Fibroblast of the aortic adventitia (primary cell): ENCODE measurements at regions not wholly inside any gene's neighbourhood (a gene's known extent, or its start where the extent isn't known, plus 50 kb on each side); places are given as distances from the start of the nearest gene placed in this dataset.

Source experiments
- DNase-seq: peaks from one replicate; pipeline ENCODE4 v3.0.0-alpha.2; 2010; ENCODE audit warnings: low read depth
- H3K4me3 ChIP-seq: 2 replicates; pipeline ENCODE4 v1.5.1; 2011; ENCODE audit warnings: low read depth, mild to moderate bottlenecking, control low read depth, low read length, moderate library complexity
- TF ChIP-seq, protein P1 (sequence below): IDR thresholded peaks from 2 replicates; pipeline ENCODE4 v1.5.1; 2011; ENCODE audit warnings: mild to moderate bottlenecking, low read length, control low read depth, inconsistent platforms; ENCODE audit not compliant: insufficient read depth

DNA sequence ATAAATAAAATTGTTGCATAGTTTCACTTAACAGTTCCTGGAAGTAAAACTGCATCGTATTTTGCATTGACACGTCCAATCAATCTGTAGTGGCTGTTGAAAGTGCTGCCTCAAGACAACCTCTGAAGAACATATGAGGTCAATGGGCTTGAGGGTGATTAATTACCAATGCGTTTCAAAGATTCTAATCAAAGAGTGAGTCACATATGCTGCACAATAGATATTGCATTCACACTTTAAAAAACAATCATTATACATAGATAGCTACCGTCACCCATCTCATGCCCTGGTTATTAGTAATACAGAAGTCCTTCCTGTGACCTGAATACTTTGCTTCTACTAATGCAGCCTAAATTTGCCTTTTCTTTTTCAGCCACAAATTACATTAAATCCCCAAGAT is 743.3 kb upstream of the SLIT2 start:
- DNase-seq = no peak
- no peak overlapping the region for H3K4me3 ChIP-seq
- TF ChIP-seq, protein P1, sequence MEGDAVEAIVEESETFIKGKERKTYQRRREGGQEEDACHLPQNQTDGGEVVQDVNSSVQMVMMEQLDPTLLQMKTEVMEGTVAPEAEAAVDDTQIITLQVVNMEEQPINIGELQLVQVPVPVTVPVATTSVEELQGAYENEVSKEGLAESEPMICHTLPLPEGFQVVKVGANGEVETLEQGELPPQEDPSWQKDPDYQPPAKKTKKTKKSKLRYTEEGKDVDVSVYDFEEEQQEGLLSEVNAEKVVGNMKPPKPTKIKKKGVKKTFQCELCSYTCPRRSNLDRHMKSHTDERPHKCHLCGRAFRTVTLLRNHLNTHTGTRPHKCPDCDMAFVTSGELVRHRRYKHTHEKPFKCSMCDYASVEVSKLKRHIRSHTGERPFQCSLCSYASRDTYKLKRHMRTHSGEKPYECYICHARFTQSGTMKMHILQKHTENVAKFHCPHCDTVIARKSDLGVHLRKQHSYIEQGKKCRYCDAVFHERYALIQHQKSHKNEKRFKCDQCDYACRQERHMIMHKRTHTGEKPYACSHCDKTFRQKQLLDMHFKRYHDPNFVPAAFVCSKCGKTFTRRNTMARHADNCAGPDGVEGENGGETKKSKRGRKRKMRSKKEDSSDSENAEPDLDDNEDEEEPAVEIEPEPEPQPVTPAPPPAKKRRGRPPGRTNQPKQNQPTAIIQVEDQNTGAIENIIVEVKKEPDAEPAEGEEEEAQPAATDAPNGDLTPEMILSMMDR = no peak

DNA sequence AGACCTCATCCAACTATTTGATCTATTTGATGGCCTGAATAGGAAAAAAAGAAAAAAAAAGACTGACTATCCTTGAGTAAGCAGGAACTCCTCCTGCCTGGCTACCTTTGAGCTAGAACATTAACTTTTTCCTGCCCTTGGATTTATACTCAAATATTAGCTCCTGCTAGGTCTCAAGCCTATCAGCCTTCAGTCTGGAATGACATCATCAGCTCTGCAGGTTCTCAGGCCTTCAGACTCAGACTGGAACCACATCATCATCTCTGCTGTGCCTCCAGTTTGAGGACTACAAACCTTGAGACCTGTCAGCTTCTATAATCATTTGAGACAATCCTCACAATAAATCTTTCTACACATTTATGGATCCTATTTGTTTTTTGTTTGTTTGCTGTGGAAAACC is 754.0 kb upstream of the SLIT2 start:
- TF ChIP-seq, protein P1 = no peak
- no peak for DNase-seq
- H3K4me3 ChIP-seq = no peak overlapping the region

DNA sequence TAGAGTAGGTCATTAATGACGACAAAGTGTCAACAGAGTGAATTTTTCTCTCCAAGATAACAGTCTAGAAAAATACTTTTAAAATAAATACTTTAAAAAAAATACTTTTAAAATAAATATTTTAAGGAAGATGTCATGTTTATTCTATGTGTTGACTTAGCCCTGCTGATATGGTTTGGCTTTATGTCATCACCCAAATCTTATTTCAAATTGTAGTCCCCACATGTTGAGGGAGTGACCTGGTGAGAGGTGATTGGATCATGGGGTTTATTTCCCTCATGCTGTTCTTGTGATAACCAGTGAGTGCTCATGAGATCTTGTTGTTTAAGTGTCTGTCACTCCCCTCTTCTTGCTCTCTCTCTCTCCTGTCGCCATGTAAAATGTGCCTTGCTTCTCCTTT is 754.9 kb upstream of the SLIT2 start:
- no peak overlapping the region for H3K4me3 ChIP-seq
- TF ChIP-seq, protein P1 = no peak
- no peak for DNase-seq

DNA sequence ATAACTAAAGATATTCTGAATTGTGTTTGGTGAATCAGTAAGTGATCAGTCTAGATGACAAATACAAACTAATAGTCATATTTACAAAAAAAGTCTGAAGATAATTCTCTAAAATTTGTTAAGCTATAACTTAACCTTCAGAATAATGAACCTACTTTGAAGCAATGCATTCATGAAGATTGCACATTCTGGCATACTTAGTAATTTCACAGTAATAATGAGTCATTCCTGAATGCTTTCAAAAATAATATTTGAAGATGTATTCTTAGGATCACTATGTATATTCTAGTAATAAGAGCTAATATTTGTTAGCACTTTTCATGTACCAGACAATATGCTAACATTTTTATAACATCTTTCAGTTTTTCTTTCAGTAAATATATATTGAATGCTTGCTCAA is 756.7 kb upstream of the SLIT2 start:
- TF ChIP-seq, protein P1 = no peak
- DNase-seq = peak; percentile 28
- no peak overlapping the region for H3K4me3 ChIP-seq

DNA sequence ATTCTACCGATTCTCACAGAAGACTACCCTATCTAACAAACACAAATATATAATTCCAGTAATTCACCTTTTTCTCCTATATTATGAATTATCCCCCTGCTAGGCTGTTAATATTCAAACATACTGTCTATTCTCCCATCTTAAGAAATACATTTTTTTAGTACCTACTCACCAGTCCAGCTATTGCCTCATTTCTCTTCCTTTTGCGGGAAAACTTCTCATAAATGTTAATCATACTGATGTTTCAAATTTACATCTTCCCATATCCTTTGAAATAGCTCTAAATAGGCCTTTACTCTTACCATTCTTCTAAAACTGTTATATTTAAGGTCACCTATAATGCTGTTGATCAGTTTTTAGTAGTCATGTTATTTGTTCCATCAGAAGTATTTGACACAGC is 759.1 kb upstream of the SLIT2 start:
- TF ChIP-seq, protein P1 = no peak

DNA sequence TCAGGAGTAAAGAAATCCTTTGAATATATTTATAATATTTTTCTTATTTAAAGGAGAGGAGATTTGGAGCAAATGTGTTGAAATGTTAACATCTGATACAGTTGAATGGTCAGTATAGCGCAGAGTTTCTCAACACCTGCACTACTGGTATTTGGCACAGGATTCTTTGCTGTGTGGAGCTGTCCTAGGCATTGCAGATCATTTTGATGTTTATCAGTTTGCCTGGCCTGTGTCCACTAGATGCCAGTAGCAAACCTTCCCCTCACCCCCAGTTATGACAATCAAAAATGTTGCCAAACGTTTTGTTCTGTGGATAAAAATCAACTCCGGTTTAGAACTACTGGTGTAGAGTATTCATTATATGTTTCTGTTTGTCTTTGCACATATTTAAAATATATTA is 765.3 kb upstream of the SLIT2 start:
- no peak overlapping the region for H3K4me3 ChIP-seq
- TF ChIP-seq, protein P1 = no peak
- DNase-seq = no peak

More for the DNA sequence above, 759.1 kb upstream of the SLIT2 start:
- H3K4me3 ChIP-seq = no peak overlapping the region
- no peak for DNase-seq

DNA sequence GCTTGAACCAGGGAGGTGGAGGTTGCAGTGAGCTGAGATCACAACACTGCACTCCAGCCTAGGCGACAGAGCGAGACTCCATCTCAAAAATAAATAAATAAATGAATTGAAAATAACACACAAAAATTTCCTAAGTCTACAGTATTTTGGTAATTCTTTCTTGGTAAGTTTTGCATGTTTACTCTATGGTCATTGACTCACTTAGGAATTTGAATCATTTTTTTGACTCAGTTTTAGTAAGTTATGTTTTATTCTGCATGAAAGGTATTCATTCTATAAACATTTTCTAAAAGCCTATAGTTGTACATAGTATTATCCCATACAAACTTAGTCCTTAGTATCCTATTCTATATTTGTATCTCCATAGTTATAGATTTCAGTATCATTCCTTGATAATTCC is 772.9 kb upstream of the SLIT2 start:
- H3K4me3 ChIP-seq = no peak overlapping the region
- peak; percentile 24 for DNase-seq
- TF ChIP-seq, protein P1 = no peak
